Ovary (tissue), 3 donors: ENCODE measurements at regions not wholly inside any gene's neighbourhood (a gene's known extent, or its start where the extent isn't known, plus 50 kb on each side); places are given as distances from the start of the nearest gene placed in this dataset.

Experiments used
- CTCF ChIP-seq, 3 donors: fragments of 450-650 bp in 2 of 3; fragments of 200-600 bp in 1 of 3; IDR thresholded peaks; one replicate each; pipeline versions ENCODE4 v1.5.1 to v1.8.0; 2016 to 2022; ENCODE audit warnings: antibody characterized with exemption in 3 of 3, mild to moderate bottlenecking in 1 of 3
- EP300 ChIP-seq: sonication (generic); formaldehyde crosslinking; IDR thresholded peaks from one replicate; pipeline ENCODE4 v1.6.1; 2017; ENCODE audit warnings: antibody characterized with exemption
- donor health status: DM: no; HTN: no; CAD: no.

- TF ChIP-seq CTCF (IDR thresholded peaks at IDR 0.05) (no peak), EP300 (no peak)
Measured at GRCh38 chr2:6785493-6785892, 80.2 kb downstream of the CMPK2 start.
